ENCODE measurements at regions not wholly inside any gene's neighbourhood (a gene's known extent, or its start where the extent isn't known, plus 50 kb on each side); places are given as distances from the start of the nearest gene placed in this dataset.

GRCh38 chr10:78389419-78389818, 355.8 kb downstream of the RPS24 start:
- BruUV-seq (replicated peaks): no TSS peak
- Histone ChIP-seq H3K4me3 (ENCODE audit: low read length) (no peak overlapping the region), H3K9ac (ENCODE audit: low read length) (no peak overlapping the region), H2AFZ (ENCODE audit: low read length) (no peak overlapping the region), H3K9me2 (replicated peaks; ENCODE audit: low read length) (no peaks in the 10 kb centered on the region), H3K36me3 (ENCODE audit: low read depth, low read length) (no peaks in the 10 kb centered on the region), H3K9me3 (ENCODE audit: low read length) (no peaks in the 10 kb centered on the region), H3F3A (ENCODE audit: low read length, unreplicated experiment) (no peaks in the 10 kb centered on the region), H3K27ac (ENCODE audit: low read length) (no peak overlapping the region), H3K27me3 (ENCODE audit: low read length) (peaks cover 99% of the 10 kb centered on the region), H3K4me2 (ENCODE audit: low read length) (no peak overlapping the region), H3K4me1 (ENCODE audit: insufficient read depth, low read length) (no peaks in the 10 kb centered on the region), H4K20me1 (ENCODE audit: low read length) (no peaks in the 10 kb centered on the region), H3K79me2 (ENCODE audit: low read length) (no peaks in the 10 kb centered on the region)
- ChIA-PET POLR2A (ENCODE audit: unreplicated experiment) (no interaction called here), CTCF (no interaction called here)
- ATAC-seq: no peak
- TF ChIP-seq, protein P1, sequence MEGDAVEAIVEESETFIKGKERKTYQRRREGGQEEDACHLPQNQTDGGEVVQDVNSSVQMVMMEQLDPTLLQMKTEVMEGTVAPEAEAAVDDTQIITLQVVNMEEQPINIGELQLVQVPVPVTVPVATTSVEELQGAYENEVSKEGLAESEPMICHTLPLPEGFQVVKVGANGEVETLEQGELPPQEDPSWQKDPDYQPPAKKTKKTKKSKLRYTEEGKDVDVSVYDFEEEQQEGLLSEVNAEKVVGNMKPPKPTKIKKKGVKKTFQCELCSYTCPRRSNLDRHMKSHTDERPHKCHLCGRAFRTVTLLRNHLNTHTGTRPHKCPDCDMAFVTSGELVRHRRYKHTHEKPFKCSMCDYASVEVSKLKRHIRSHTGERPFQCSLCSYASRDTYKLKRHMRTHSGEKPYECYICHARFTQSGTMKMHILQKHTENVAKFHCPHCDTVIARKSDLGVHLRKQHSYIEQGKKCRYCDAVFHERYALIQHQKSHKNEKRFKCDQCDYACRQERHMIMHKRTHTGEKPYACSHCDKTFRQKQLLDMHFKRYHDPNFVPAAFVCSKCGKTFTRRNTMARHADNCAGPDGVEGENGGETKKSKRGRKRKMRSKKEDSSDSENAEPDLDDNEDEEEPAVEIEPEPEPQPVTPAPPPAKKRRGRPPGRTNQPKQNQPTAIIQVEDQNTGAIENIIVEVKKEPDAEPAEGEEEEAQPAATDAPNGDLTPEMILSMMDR (conservative IDR thresholded peaks at IDR 0.05; ENCODE audit: low read depth, low read length): no peak
- TF ChIP-seq EZH2phosphoT487 (IDR thresholded peaks at IDR 0.05; ENCODE audit: borderline replicate concordance, low read length): no peak
- TF ChIP-seq EZH2 (IDR thresholded peaks at IDR 0.05; ENCODE audit: low read length, unreplicated experiment): no peak
- no peak for DNase-seq
- intact Hi-C loops (cut with micrococcal nuclease): loop anchor here (10.0 kb wide), 1 partner anchor 175 kb away; no protein-coding TSS in a partner anchor

- H3F3A ChIP-seq (ENCODE audit: low read length, unreplicated experiment): no peaks in the 10 kb centered on the region
- TF ChIP-seq EZH2phosphoT487 (IDR thresholded peaks at IDR 0.05; ENCODE audit: borderline replicate concordance, low read length) (no peak; the same call in 1 of the 2 replicates), EZH2 (IDR thresholded peaks at IDR 0.05; ENCODE audit: low read length, unreplicated experiment) (no peak)
- TF ChIP-seq, protein P1 (conservative IDR thresholded peaks at IDR 0.05; ENCODE audit: low read depth, low read length): no peak
- no peaks in the 10 kb centered on the region for H3K79me2 ChIP-seq (ENCODE audit: low read length)
- no peak overlapping the region for H3K4me3 ChIP-seq (ENCODE audit: low read length)
- no peaks in the 10 kb centered on the region for H4K20me1 ChIP-seq (ENCODE audit: low read length)
- H2AFZ ChIP-seq (ENCODE audit: low read length): no peak overlapping the region
- no peak for DNase-seq
- CTCF ChIA-PET: no interaction called here
- H3K9me2 ChIP-seq (replicated peaks; ENCODE audit: low read length): no peaks in the 10 kb centered on the region
- no peak for ATAC-seq
- peaks cover 99% of the 10 kb centered on the region for H3K27me3 ChIP-seq (ENCODE audit: low read length)
- BruUV-seq (replicated peaks): no TSS peak
- POLR2A ChIA-PET (ENCODE audit: unreplicated experiment): no interaction called here
- H3K4me2 ChIP-seq (ENCODE audit: low read length): no peak overlapping the region
- H3K9ac ChIP-seq (ENCODE audit: low read length): no peak overlapping the region
- intact Hi-C loops (cut with micrococcal nuclease): loop anchor here (10.0 kb wide), 1 partner anchor 55 kb away; no protein-coding TSS in a partner anchor
- H3K27ac ChIP-seq (ENCODE audit: low read length): no peak overlapping the region
- no peaks in the 10 kb centered on the region for H3K4me1 ChIP-seq (ENCODE audit: insufficient read depth, low read length)
- H3K36me3 ChIP-seq (ENCODE audit: low read depth, low read length): no peaks in the 10 kb centered on the region
- H3K9me3 ChIP-seq (ENCODE audit: low read length): no peaks in the 10 kb centered on the region
Observed at GRCh38 chr10:78390051-78390450, 356.4 kb downstream of the RPS24 start.

- DNase-seq (no peak), ATAC-seq (no peak)
- Histone ChIP-seq H3K27ac (ENCODE audit: low read length) (no peak overlapping the region), H3K4me1 (ENCODE audit: insufficient read depth, low read length) (no peaks in the 10 kb centered on the region), H2AFZ (ENCODE audit: low read length) (no peak overlapping the region), H3K9me2 (replicated peaks; ENCODE audit: low read length) (no peaks in the 10 kb centered on the region), H4K20me1 (ENCODE audit: low read length) (no peaks in the 10 kb centered on the region), H3K27me3 (ENCODE audit: low read length) (peaks cover 99% of the 10 kb centered on the region), H3K9me3 (ENCODE audit: low read length) (no peaks in the 10 kb centered on the region), H3K36me3 (ENCODE audit: low read depth, low read length) (no peaks in the 10 kb centered on the region), H3F3A (ENCODE audit: low read length, unreplicated experiment) (no peaks in the 10 kb centered on the region), H3K9ac (ENCODE audit: low read length) (no peak overlapping the region), H3K4me3 (ENCODE audit: low read length) (no peak overlapping the region), H3K4me2 (ENCODE audit: low read length) (no peak overlapping the region), H3K79me2 (ENCODE audit: low read length) (no peaks in the 10 kb centered on the region)
- POLR2A ChIA-PET (ENCODE audit: unreplicated experiment): no interaction called here
- BruUV-seq (replicated peaks): no TSS peak
- intact Hi-C loops (cut with micrococcal nuclease): loop anchor here (10.0 kb wide), 1 partner anchor 56 kb away; no protein-coding TSS in a partner anchor
- TF ChIP-seq EZH2 (IDR thresholded peaks at IDR 0.05; ENCODE audit: low read length, unreplicated experiment) (no peak), EZH2phosphoT487 (IDR thresholded peaks at IDR 0.05; ENCODE audit: borderline replicate concordance, low read length) (no peak; the same call in 1 of the 2 replicates)
- TF ChIP-seq, protein P1 (conservative IDR thresholded peaks at IDR 0.05; ENCODE audit: low read depth, low read length): no peak
- CTCF ChIA-PET: no interaction called here
Observed at GRCh38 chr10:78390817-78391216, 357.2 kb downstream of the RPS24 start.

Measured in PC-3 (cell line).